ENCODE measurements at regions not wholly inside any gene's neighbourhood (a gene's known extent, or its start where the extent isn't known, plus 50 kb on each side); places are given as distances from the start of the nearest gene placed in this dataset.

DNA sequence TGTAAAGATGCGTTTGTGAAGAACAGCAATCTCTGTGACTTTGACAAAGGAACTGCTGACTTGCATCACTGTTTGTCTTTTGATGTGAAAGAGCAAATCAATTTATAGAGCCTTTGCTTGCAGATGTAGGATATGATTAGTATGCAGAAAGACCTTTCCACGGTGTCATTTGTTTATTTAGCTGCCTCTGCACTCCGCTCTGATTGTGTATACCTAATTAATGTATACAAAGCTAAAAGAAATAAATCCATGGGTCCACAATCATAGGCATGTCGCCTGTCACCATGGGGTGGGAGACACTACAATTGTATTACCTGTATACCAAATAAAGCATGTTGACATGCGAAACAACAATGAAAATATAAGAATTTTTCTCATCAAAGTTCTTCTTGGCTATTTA is 410.7 kb downstream of the MZT1 start:
- Histone ChIP-seq H3K36me3 (ENCODE audit: insufficient read depth, low read length) (no peaks in the 10 kb centered on the region), H4K20me1 (ENCODE audit: insufficient read depth, low read length, poor library complexity, severe bottlenecking) (no peaks in the 10 kb centered on the region), H3K9me3 (ENCODE audit: insufficient read depth, low read depth, low read length) (no peaks in the 10 kb centered on the region), H3F3A (ENCODE audit: low read depth) (no peaks in the 10 kb centered on the region), H3K79me2 (ENCODE audit: insufficient read depth, low read length) (no peaks in the 10 kb centered on the region), H3K4me2 (ENCODE audit: low read depth, low read length, poor library complexity, severe bottlenecking) (no peak overlapping the region), H3K27me3 (ENCODE audit: insufficient read depth, low read length, poor library complexity, severe bottlenecking) (no peaks in the 10 kb centered on the region), H3K4me1 (ENCODE audit: insufficient read depth, low read length, poor library complexity, severe bottlenecking) (no peaks in the 10 kb centered on the region), H3K9me2 (replicated peaks; ENCODE audit: low read depth, low read length) (no peaks in the 10 kb centered on the region), H2AFZ (ENCODE audit: low read length) (no peak overlapping the region), H3K9ac (ENCODE audit: low read depth, low read length, poor library complexity, severe bottlenecking) (no peak overlapping the region), H3K4me3 (ENCODE audit: low read length, poor library complexity, severe bottlenecking) (no peak overlapping the region)
- TF ChIP-seq, protein P1, sequence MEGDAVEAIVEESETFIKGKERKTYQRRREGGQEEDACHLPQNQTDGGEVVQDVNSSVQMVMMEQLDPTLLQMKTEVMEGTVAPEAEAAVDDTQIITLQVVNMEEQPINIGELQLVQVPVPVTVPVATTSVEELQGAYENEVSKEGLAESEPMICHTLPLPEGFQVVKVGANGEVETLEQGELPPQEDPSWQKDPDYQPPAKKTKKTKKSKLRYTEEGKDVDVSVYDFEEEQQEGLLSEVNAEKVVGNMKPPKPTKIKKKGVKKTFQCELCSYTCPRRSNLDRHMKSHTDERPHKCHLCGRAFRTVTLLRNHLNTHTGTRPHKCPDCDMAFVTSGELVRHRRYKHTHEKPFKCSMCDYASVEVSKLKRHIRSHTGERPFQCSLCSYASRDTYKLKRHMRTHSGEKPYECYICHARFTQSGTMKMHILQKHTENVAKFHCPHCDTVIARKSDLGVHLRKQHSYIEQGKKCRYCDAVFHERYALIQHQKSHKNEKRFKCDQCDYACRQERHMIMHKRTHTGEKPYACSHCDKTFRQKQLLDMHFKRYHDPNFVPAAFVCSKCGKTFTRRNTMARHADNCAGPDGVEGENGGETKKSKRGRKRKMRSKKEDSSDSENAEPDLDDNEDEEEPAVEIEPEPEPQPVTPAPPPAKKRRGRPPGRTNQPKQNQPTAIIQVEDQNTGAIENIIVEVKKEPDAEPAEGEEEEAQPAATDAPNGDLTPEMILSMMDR (conservative IDR thresholded peaks at IDR 0.05; ENCODE audit: low read length): no peak
- no peak for TF ChIP-seq EZH2phosphoT487 (IDR thresholded peaks at IDR 0.05; ENCODE audit: borderline replicate concordance)

DNA sequence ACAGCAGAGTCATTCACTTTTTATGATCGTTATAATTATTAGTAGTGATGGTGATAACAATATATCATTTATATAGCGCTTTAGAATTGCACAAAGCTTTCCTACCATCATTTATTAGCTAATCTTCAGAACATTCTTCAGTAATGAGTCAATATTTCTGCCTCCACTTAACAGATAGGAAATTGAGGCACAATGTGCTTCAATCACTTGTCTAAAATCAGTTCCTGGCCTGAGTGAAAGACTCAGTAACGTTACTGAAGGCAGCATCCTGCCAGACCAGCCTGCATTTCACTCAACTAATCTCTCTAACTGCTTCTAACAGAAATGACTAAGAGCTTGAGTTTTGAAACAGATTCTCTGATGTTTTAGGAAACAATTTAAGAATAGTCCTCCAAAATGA is 412.1 kb downstream of the MZT1 start:
- Histone ChIP-seq H4K20me1 (ENCODE audit: insufficient read depth, low read length, poor library complexity, severe bottlenecking) (no peaks in the 10 kb centered on the region), H3K4me3 (ENCODE audit: low read length, poor library complexity, severe bottlenecking) (no peak overlapping the region), H2AFZ (ENCODE audit: low read length) (no peak overlapping the region), H3K79me2 (ENCODE audit: insufficient read depth, low read length) (no peaks in the 10 kb centered on the region), H3K36me3 (ENCODE audit: insufficient read depth, low read length) (no peaks in the 10 kb centered on the region), H3F3A (ENCODE audit: low read depth) (no peaks in the 10 kb centered on the region), H3K4me2 (ENCODE audit: low read depth, low read length, poor library complexity, severe bottlenecking) (no peak overlapping the region), H3K9me2 (replicated peaks; ENCODE audit: low read depth, low read length) (no peaks in the 10 kb centered on the region), H3K9me3 (ENCODE audit: insufficient read depth, low read depth, low read length) (no peaks in the 10 kb centered on the region), H3K9ac (ENCODE audit: low read depth, low read length, poor library complexity, severe bottlenecking) (no peak overlapping the region), H3K27me3 (ENCODE audit: insufficient read depth, low read length, poor library complexity, severe bottlenecking) (no peaks in the 10 kb centered on the region), H3K4me1 (ENCODE audit: insufficient read depth, low read length, poor library complexity, severe bottlenecking) (no peaks in the 10 kb centered on the region)
- TF ChIP-seq, protein P1 (conservative IDR thresholded peaks at IDR 0.05; ENCODE audit: low read length): no peak
- no peak for TF ChIP-seq EZH2phosphoT487 (IDR thresholded peaks at IDR 0.05; ENCODE audit: borderline replicate concordance)

DNA sequence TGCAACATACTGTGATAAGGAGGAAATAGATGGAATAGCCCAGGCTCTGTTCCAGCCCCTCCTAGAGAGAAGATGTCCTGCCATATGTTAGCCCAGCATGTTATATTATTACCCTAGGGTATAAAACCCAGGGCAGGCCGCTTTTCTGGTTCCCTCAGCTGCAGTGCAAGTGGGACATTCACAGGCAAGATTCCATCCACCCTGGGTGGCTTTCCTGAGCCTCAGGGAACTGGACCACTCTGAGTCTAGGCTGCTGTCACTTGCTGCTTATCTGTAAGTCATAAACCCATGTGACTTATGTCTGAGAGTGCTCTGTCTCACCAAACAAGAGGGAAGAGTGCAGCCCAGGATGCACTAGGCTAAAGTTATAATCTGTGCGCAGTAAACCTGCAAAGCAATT is 413.2 kb downstream of the MZT1 start:
- H3K9ac ChIP-seq (ENCODE audit: low read depth, low read length, poor library complexity, severe bottlenecking): no peak overlapping the region
- no peaks in the 10 kb centered on the region for H3K36me3 ChIP-seq (ENCODE audit: insufficient read depth, low read length)
- TF ChIP-seq, protein P1 (conservative IDR thresholded peaks at IDR 0.05; ENCODE audit: low read length): no peak
- TF ChIP-seq EZH2phosphoT487 (IDR thresholded peaks at IDR 0.05; ENCODE audit: borderline replicate concordance): no peak
- H3K4me3 ChIP-seq (ENCODE audit: low read length, poor library complexity, severe bottlenecking): no peak overlapping the region
- H3K4me2 ChIP-seq (ENCODE audit: low read depth, low read length, poor library complexity, severe bottlenecking): no peak overlapping the region
- no peak overlapping the region for H2AFZ ChIP-seq (ENCODE audit: low read length)
- no peaks in the 10 kb centered on the region for H3K27me3 ChIP-seq (ENCODE audit: insufficient read depth, low read length, poor library complexity, severe bottlenecking)
- H3K79me2 ChIP-seq (ENCODE audit: insufficient read depth, low read length): no peaks in the 10 kb centered on the region
- H3K9me2 ChIP-seq (replicated peaks; ENCODE audit: low read depth, low read length): no peaks in the 10 kb centered on the region
- no peaks in the 10 kb centered on the region for H3K9me3 ChIP-seq (ENCODE audit: insufficient read depth, low read depth, low read length)
- no peaks in the 10 kb centered on the region for H3K4me1 ChIP-seq (ENCODE audit: insufficient read depth, low read length, poor library complexity, severe bottlenecking)
- no peaks in the 10 kb centered on the region for H4K20me1 ChIP-seq (ENCODE audit: insufficient read depth, low read length, poor library complexity, severe bottlenecking)
- H3F3A ChIP-seq (ENCODE audit: low read depth): no peaks in the 10 kb centered on the region

Measured in Loucy (cell line).